ENCODE measurements at regions not wholly inside any gene's neighbourhood (a gene's known extent, or its start where the extent isn't known, plus 50 kb on each side); places are given as distances from the start of the nearest gene placed in this dataset.

DNA sequence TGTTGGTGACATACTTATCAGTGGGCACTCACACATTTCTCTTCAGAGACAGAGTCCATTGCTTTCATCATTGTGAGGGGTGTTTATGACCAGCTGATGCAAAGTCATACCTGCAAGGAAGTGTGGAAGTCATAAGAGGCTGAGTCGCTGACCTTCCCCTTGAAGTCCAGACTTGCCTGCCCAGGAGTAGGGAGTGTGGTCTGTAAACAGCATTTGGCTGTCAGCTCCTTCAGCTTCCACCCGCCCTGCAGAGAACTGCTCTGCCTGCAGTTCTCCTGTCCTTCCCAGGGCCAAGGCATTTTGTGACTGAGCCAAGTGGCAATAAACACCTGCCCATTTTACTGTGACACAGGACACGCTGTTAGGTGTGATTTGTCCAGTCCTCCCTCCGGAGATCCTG lies 801.3 kb downstream of the BCL11B start:
- H3K4me3 ChIP-seq (ENCODE audit: low read depth, low read length): no peak overlapping the region
- TF ChIP-seq, protein P1, sequence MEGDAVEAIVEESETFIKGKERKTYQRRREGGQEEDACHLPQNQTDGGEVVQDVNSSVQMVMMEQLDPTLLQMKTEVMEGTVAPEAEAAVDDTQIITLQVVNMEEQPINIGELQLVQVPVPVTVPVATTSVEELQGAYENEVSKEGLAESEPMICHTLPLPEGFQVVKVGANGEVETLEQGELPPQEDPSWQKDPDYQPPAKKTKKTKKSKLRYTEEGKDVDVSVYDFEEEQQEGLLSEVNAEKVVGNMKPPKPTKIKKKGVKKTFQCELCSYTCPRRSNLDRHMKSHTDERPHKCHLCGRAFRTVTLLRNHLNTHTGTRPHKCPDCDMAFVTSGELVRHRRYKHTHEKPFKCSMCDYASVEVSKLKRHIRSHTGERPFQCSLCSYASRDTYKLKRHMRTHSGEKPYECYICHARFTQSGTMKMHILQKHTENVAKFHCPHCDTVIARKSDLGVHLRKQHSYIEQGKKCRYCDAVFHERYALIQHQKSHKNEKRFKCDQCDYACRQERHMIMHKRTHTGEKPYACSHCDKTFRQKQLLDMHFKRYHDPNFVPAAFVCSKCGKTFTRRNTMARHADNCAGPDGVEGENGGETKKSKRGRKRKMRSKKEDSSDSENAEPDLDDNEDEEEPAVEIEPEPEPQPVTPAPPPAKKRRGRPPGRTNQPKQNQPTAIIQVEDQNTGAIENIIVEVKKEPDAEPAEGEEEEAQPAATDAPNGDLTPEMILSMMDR (conservative IDR thresholded peaks at IDR 0.05; ENCODE audit: low read depth, low read length): no peak
- DNase-seq (ENCODE audit: low read depth): no peak

DNA sequence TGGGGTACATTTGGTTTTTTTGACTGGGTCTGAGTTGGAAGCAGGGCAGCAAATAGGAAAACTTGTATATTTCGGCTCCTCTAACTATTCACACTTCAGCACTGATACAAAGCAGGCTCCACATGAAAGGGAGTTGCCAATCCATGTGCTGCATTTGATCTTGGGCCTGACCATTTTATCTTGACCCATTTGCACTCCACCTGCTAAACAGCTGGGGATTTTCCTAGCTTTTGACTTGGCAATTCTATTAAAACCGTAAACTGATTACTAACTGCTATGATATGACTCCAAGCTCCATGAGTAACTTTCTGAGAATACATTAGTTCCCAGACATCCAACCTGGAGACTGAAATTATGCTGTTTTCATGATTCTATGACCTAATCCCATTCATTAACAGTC lies 797.1 kb downstream of the BCL11B start:
- no peak overlapping the region for H3K4me3 ChIP-seq (ENCODE audit: low read depth, low read length)
- DNase-seq (ENCODE audit: low read depth): no peak
- TF ChIP-seq, protein P1 (conservative IDR thresholded peaks at IDR 0.05; ENCODE audit: low read depth, low read length): no peak

DNA sequence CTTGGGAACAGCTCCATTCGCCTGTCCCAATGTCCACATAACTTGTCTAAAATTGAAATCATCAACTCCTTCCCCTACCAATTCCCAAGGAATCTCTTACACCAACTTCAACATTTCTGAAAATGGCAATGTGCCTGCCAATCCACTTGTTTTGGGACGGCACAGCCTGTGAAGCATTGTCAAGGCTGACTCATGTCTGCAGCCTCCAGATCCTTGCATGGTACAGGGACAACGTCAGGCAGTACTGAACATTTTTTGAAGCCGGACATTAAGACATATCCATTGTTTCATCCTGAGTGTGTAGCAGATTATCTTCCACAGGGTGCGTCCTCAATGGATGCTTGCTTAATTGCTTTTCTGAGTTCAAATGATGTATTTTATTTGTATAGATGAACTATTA lies 794.1 kb downstream of the BCL11B start:
- H3K4me3 ChIP-seq (ENCODE audit: low read depth, low read length): no peak overlapping the region
- no peak for DNase-seq (ENCODE audit: low read depth)
- TF ChIP-seq, protein P1 (conservative IDR thresholded peaks at IDR 0.05; ENCODE audit: low read depth, low read length): no peak

DNA sequence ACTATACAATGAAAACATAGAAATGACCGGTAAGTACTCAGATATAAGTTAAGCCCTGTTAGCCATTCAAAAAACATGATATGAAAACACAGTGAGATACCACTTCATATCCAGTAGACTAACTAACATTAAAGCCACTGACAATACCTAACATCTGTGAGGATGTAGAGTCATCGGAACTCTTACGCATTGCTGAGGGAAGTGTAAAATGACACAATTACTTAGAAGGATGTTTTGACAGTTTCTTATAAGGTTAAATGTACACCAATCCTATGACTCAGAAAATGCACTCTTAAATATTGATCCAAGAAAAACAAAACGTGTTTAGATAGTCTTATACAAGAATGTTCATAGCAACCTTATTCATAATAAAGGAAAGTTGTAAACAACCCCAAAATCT lies 782.9 kb downstream of the BCL11B start:
- no peak for DNase-seq (ENCODE audit: low read depth)
- TF ChIP-seq, protein P1 (conservative IDR thresholded peaks at IDR 0.05; ENCODE audit: low read depth, low read length): no peak
- no peak overlapping the region for H3K4me3 ChIP-seq (ENCODE audit: low read depth, low read length)

DNA sequence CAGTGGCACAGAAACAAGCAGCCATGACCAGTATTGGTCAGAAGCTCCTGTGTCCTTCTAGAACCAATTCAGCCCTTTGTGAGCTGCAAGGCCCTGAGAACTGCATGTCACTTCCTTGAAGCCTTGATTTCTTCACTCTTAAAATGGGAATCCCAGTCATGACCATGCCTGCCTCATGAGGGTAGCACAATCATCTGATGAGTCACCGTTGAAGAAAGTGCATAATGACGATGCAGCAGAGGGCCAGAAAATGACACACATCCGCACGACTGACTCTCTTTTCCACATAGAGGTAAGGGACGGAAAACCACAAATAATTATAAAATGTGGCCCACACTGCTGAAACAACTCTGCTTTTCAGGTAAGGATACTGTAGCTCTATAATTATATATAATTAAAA lies 777.4 kb downstream of the BCL11B start:
- H3K4me3 ChIP-seq (ENCODE audit: low read depth, low read length): no peak overlapping the region
- TF ChIP-seq, protein P1 (conservative IDR thresholded peaks at IDR 0.05; ENCODE audit: low read depth, low read length): no peak
- DNase-seq (ENCODE audit: low read depth): no peak

DNA sequence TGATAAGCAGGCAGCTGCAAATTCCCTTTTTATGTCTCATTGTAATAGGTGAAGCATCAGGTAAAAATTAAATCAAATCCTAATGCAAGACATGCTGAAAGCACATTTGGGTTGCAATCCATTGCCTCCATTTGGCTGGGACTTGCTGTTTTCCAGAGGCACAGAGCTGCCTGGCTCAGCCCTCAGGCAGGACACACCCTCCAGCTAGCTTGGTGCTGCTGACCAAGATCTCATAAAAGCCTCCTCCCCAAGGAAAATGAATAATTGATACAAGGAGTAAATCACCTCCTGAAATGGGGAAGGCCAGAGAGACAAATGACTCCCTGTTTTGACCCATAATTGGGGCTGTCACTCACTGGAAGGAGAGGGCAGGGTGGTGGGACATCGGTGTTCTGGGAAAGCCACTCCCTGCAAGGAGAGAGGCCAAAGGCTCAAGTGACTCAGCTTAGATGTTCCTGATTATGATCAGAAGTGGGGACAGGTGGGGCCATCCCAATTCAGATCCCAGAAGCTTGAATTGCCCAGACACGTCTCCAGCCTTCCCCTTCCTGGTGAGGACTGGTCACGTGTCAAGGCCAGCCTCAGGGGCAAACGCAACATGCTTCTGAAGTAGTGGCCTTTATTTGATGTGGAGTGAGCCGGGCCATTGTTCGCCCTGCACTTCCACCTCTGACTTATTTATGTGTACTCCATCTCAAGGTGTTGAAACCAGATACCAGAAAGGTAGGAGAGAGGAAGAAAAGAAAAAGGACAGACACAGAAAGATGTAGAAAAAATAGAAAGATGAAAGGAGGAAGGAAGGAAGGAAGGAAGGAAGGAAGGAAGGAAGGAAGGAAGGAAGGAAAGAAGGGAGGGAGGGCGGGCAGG lies 773.7 kb downstream of the BCL11B start:
- DNase-seq (ENCODE audit: low read depth): no peak
- H3K4me3 ChIP-seq (ENCODE audit: low read depth, low read length): no peak overlapping the region
- TF ChIP-seq, protein P1 (conservative IDR thresholded peaks at IDR 0.05; ENCODE audit: low read depth, low read length): no peak

DNA sequence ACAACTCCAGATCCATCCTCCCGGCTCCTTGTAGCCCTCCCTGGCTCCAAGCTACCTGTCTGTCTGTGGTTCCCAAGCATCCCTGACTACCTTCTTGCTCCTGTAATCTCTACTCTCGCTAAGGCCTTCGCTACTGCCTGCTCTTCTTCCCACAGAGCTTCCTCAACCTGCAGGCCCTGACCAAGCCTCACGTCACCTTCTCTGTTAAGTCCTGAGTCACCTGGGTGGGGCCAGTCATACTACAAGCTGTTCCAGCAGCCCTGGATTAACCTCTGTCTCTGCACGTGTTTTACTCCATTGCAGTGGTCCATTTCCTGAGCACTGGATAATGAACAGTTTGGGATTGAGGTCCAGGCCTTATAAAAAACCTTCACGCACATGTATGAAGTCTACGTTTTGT lies 770.7 kb downstream of the BCL11B start:
- no peak overlapping the region for H3K4me3 ChIP-seq (ENCODE audit: low read depth, low read length)
- DNase-seq (ENCODE audit: low read depth): no peak
- TF ChIP-seq, protein P1 (conservative IDR thresholded peaks at IDR 0.05; ENCODE audit: low read depth, low read length): no peak

Measured in epithelial cell of proximal tubule (primary cell).